ENCODE measurements at regions not wholly inside any gene's neighbourhood (a gene's known extent, or its start where the extent isn't known, plus 50 kb on each side); places are given as distances from the start of the nearest gene placed in this dataset.

DNA sequence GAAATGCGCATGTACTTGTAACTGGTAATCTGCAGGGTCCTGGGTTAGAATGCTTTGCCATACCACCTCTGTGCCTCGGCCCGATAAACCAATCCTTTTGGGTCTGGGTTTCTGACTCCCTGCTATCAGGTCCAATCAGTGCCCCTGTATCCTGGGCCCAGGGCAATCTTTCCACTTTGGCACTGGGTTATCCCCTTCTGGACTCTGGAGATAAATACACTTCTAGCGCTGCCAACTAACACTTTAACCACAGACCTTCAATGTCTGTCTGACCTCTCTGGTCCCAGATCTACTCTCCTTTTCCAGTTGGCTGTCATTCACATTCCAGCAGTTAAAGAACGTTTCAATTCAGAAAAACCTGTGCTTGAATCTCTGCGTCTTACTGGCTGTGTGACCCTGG lies 55.3 kb downstream of the DNAAF9 start (continued):
- TF ChIP-seq, protein P1, sequence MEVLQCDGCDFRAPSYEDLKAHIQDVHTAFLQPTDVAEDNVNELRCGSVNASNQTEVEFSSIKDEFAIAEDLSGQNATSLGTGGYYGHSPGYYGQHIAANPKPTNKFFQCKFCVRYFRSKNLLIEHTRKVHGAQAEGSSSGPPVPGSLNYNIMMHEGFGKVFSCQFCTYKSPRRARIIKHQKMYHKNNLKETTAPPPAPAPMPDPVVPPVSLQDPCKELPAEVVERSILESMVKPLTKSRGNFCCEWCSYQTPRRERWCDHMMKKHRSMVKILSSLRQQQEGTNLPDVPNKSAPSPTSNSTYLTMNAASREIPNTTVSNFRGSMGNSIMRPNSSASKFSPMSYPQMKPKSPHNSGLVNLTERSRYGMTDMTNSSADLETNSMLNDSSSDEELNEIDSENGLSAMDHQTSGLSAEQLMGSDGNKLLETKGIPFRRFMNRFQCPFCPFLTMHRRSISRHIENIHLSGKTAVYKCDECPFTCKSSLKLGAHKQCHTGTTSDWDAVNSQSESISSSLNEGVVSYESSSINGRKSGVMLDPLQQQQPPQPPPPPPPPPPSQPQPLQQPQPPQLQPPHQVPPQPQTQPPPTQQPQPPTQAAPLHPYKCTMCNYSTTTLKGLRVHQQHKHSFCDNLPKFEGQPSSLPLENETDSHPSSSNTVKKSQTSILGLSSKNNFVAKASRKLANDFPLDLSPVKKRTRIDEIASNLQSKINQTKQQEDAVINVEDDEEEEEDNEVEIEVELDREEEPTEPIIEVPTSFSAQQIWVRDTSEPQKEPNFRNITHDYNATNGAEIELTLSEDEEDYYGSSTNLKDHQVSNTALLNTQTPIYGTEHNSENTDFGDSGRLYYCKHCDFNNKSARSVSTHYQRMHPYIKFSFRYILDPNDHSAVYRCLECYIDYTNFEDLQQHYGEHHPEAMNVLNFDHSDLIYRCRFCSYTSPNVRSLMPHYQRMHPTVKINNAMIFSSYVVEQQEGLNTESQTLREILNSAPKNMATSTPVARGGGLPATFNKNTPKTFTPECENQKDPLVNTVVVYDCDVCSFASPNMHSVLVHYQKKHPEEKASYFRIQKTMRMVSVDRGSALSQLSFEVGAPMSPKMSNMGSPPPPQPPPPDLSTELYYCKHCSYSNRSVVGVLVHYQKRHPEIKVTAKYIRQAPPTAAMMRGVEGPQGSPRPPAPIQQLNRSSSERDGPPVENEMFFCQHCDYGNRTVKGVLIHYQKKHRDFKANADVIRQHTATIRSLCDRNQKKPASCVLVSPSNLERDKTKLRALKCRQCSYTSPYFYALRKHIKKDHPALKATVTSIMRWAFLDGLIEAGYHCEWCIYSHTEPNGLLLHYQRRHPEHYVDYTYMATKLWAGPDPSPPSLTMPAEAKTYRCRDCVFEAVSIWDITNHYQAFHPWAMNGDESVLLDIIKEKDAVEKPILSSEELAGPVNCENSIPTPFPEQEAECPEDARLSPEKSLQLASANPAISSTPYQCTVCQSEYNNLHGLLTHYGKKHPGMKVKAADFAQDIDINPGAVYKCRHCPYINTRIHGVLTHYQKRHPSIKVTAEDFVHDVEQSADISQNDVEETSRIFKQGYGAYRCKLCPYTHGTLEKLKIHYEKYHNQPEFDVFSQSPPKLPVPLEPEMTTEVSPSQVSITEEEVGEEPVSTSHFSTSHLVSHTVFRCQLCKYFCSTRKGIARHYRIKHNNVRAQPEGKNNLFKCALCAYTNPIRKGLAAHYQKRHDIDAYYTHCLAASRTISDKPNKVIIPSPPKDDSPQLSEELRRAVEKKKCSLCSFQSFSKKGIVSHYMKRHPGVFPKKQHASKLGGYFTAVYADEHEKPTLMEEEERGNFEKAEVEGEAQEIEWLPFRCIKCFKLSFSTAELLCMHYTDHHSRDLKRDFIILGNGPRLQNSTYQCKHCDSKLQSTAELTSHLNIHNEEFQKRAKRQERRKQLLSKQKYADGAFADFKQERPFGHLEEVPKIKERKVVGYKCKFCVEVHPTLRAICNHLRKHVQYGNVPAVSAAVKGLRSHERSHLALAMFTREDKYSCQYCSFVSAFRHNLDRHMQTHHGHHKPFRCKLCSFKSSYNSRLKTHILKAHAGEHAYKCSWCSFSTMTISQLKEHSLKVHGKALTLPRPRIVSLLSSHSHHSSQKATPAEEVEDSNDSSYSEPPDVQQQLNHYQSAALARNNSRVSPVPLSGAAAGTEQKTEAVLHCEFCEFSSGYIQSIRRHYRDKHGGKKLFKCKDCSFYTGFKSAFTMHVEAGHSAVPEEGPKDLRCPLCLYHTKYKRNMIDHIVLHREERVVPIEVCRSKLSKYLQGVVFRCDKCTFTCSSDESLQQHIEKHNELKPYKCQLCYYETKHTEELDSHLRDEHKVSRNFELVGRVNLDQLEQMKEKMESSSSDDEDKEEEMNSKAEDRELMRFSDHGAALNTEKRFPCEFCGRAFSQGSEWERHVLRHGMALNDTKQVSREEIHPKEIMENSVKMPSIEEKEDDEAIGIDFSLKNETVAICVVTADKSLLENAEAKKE (CRISPR knock-in tag; IDR thresholded peaks at IDR 0.05), result no peak
- TF ChIP-seq JUNB (IDR thresholded peaks at IDR 0.05; ENCODE audit: unreplicated experiment) (no peak), STAT1 (IDR thresholded peaks at IDR 0.05; ENCODE audit: unreplicated experiment) (no peak), EZH2 (IDR thresholded peaks at IDR 0.05; ENCODE audit: low read depth, unreplicated experiment) (no peak), NANOG (IDR thresholded peaks at IDR 0.05; ENCODE audit: borderline replicate concordance) (no peak)
- TF ChIP-seq, protein P2, sequence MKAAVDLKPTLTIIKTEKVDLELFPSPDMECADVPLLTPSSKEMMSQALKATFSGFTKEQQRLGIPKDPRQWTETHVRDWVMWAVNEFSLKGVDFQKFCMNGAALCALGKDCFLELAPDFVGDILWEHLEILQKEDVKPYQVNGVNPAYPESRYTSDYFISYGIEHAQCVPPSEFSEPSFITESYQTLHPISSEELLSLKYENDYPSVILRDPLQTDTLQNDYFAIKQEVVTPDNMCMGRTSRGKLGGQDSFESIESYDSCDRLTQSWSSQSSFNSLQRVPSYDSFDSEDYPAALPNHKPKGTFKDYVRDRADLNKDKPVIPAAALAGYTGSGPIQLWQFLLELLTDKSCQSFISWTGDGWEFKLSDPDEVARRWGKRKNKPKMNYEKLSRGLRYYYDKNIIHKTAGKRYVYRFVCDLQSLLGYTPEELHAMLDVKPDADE (IDR thresholded peaks at IDR 0.05), result no peak

DNA sequence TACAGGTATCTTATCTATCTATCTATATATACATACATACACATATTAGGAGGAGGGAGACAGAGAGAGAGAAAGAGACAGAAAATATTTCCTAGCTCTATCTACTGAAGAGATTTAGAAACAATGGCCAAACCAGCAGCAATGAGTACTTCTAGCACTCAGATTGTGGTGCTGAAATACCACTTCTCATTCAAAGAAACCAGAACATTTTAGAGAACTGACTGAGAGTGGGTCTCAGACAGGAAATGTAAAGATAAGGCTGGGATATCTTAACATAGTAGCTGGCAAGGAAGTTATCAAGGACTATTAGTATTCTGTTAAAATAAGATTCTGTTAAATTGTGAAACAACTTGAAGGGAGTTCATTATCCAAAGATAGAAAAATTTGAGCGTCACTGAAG lies 57.0 kb downstream of the DNAAF9 start:
- Histone ChIP-seq H3F3A (replicated peaks; ENCODE audit: low read depth) (no peaks in the 10 kb centered on the region), H3K27me3 (ENCODE audit: insufficient read depth) (no peaks in the 10 kb centered on the region), H3K4me3 (no peak overlapping the region), H4K20me1 (replicated peaks; ENCODE audit: insufficient read depth) (no peaks in the 10 kb centered on the region), H3K27ac (ENCODE audit: low read depth) (no peak overlapping the region), H3K9me2 (ENCODE audit: insufficient read depth) (no peaks in the 10 kb centered on the region), H3K4me2 (no peak overlapping the region), H2AFZ (no peak overlapping the region), H3K79me2 (replicated peaks; ENCODE audit: insufficient read depth) (no peaks in the 10 kb centered on the region), H3K36me3 (ENCODE audit: insufficient read depth) (no peaks in the 10 kb centered on the region), H3K4me1 (ENCODE audit: insufficient read depth) (no peaks in the 10 kb centered on the region)
- H3K27me3 Mint-ChIP-seq (ENCODE audit: insufficient read depth, low read depth, poor library complexity), result no peaks in the 10 kb centered on the region
- TF ChIP-seq, protein P2 (IDR thresholded peaks at IDR 0.05), result no peak
- TF ChIP-seq EZH2 (IDR thresholded peaks at IDR 0.05; ENCODE audit: low read depth, unreplicated experiment), result no peak
- DNase-seq (ENCODE audit: low spot score), result no peak
- H3K36me3 Mint-ChIP-seq (ENCODE audit: low read depth), result no peaks in the 10 kb centered on the region
- H3K4me1 Mint-ChIP-seq, result peaks cover 5% of the 10 kb centered on the region; the same call in 2 of the 3 replicates
- no peak for ATAC-seq
- no peak overlapping the region for H3K4me3 Mint-ChIP-seq
- no peak overlapping the region for H3K27ac Mint-ChIP-seq
- H3K9me3 Mint-ChIP-seq, result no peaks in the 10 kb centered on the region
